ENCODE measurements at regions not wholly inside any gene's neighbourhood (a gene's known extent, or its start where the extent isn't known, plus 50 kb on each side); places are given as distances from the start of the nearest gene placed in this dataset.
"Not testable (repeated sequence)": the region's sequence is repeated elsewhere in the genome, so short reads cannot be mapped to it uniquely, and the experiment has no call there.

DNA sequence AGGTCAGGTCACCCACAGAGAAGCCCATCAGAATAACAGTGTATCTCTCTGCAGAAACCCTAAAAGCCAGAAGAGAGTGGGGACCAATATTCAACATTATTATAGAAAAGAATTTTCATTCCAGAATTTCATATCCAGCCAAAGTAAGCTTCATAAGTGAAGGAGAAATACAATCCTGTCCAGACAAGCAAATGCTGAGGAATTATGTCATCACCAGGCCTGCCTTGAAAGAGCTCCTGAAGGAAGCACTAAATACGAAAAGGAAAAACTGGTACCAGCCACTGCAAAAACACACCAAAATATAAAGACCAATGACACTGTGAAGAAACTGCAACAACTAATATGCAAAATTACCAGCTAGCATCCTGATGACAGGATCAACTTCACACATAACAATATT, 260.0 kb upstream of the KYNU start:
- DNase-seq = no peak

DNA sequence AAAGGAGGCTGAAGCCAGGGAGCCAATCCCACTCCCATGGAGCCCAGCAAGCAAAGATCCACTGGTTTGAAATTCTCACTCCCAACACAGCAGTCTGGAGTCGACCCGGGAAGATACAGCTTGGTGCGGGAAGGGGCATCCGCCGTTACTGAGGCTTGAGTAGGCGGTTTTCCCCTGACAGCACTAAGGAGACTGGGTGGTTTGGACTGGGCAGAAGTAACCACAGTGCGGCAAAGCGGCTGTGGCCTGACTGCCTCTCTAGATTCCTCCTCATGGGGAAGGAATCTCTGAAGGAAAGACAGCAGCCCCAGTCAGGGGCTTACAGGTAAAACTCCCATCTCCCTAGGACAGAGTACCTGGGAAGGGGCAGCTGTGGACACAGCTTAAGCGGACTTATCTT, 261.6 kb upstream of the KYNU start:
- DNase-seq = no peak

DNA sequence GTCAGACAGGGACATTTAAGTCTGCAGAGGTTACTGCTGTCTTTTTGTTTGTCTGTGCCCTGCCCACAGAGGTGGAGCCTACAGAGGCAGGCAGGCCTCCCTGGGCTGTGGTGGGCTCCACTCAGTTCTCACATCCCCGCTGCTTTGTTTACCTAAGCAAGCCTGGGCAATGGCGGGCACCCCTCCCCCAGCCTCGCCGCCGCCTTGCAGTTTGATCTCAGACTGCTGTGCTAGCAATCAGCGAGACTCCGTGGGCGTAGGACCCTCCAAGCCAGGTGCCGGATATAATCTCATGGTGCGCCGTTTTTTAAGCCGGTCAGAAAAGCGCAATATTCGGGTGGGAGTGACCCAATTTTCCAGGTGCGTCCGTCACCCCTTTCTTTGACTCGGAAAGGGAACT, 264.3 kb upstream of the KYNU start:
- not testable (repeated sequence) for DNase-seq

DNA sequence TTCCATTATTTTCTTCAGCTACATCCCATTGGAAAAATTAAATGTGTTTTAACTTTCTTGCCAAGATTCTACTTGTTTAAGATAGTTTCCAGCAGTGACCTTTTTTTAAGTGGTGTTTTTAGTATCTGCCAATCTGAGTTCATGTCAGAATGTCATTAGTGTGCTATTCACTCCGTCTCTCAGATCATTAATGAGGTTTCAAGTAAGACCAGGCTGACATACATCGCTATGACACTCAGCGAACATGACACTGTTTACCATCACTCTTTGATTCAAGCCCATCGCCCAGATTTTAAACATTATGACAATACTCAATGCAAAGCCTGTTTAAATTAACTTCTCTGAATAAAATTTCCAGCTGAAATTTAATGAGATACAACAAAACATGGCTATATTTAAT, 272.0 kb upstream of the KYNU start:
- DNase-seq = no peak

DNA sequence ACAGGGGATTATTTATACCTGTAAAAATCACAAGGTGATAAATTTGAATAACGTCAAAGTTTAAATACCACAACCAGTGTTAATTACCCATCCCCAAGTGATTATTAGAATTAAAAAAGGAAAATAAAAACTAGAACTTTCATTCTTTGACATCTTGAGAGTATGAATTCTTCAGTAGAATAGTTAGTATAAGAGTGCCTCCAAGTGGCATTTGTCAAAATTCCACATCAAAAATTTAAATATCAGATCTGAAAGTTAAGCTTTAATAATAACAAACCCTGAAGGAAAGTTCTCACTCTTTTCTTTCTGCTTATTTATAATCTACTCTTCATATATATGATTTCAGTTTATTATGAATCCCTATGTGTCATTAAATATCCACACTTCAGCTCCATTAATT, 273.7 kb upstream of the KYNU start:
- DNase-seq = no peak

DNA sequence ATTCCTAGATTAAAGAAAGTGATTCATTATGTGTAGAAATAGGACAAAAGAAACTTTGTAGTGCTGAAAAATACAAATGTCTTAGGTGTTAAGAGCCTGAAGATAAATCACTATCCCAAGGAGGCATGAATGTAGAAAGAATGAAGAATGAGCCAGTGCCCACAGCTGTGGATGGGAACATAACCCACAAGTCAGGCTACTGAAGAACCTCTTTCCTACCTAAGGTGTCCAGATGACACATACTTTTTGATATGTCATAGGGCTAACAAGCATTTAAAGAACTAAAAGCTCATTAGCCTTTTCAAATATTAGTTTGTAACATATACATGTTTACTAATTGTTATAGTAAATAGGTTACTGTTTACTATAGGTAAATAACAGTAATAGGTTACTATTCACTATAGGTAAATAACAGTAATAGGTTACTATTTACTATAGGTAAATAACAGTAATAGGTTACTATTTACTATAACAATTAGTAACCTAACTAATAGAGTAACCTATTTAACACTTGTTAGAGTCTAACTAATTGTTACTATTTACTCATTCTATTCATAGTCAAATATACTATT, 275.0 kb upstream of the KYNU start:
- DNase-seq = no peak

DNA sequence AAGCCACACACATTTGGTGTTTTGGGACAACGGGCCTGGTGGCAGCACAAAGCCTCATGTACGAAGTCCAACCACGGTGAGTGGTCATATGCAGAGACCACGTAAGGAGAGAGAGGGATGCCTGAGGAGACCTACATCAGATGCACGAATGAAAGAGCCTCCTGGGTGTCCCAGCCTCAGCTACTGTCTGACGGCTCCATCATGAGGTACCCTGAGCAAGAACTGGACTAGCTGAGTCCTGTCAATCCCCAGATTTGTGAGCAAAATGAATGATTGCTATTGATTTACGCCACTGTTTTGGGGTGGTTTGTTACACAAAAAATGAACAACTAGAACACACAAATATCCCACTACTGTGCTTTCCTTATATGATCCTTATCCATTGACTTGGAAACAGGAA, 275.7 kb upstream of the KYNU start:
- DNase-seq = no peak

DNA sequence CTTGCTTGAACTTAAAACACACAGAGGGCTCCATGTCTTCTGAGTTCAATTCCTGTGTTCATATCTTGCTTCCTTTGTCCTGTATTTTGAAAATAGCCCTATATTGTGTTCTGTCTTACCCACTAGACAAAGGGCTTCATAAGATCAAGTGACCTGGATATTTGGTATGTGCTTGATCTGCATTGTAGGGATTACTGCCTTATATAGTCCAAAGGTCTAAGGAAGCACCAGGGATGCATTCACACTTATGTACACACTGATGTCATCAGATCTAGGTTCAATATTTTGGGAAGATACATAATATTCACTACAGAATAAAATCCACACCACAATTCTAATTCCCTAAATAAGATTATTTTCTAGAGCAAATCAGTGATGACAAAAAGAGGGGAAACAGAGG, 278.0 kb upstream of the KYNU start:
- no peak for DNase-seq

DNA sequence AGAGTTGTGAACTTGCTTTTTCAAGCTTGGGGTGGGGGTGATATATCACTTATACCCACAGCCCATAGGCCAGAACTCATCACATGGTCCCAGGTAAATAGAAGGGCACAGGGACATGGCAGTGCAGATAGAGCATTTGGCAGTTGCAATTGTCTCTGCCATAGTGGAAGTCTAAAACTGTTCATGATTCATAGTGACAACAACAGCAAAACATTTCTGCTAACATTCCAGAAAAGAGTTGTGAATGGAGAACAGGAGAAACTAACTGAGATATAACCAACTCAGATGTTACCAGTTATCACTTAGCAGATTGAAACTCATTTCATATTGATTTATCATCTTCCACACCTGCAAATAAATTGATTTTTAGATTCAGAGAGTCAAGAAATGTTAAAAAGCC, 278.6 kb upstream of the KYNU start:
- DNase-seq = no peak

DNA sequence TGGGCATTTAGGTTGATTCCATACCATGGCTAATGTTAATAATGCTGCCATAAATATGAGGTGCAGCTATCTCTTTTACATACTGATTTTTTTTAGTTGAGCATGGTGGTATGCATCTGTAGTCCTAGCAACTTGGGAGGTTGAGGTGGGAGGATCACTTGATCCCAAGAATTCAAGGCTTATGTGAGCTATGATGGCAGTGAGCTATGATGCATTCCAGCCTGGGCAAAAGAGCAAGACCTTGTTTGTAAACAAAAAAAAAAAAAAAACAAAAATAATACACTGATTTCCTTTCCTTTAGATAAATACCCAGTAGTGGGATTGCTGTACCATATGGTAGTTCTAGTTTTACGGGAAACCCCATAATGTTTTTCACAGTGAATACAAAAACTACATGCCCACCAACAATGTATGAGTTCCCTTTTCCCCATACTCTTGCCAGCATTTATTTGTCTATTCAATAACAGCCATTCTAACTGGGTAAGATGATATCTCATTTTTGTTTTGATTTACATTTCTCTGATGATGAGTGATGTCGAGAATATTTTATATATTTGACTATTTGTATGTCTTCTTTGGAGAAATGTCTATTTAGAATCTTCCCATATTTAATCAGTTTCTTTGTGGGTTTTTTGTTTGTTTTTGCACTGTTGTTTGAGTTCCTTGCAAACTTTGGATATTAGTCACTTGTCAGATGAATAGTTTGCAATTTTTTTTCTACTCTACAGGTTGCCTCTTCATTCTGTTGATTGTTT, 281.0 kb upstream of the KYNU start:
- no peak for DNase-seq

DNA sequence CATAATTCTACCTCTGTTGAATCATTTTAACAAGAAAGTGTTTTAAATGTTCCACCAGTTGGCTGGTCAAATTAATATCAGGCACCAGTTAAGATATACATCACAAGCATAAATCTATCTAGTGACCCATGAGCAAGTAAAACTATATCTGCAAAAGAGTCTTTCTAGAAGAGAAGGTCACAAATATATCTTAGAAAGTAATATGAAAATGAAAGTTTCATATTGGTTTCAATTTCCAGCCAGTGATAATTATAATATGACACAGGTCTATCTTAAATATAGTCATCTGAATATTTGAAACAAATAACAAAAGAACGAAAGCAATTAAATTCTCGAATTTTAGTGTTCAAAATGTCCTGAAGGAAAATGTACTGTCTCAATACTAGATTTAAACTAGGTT, 282.5 kb upstream of the KYNU start:
- DNase-seq = no peak

DNA sequence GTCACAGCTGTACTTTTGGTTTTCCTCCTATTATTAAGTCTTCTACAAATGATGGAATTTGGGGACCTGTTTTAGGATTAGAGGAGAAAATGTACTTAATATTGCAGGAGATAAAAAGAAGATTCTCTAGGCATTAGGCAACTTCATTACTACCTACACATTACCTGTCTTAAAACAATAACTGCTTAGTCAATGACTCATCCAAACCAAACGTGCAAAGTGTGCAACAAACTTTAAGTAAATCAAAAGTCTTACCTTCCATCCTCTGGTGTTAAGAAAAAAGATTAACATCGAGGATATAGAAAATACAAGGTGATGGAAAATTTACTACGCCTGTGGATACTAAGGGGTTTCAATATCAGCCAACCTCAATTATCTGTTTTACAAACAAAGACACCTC, 285.3 kb upstream of the KYNU start:
- no peak for DNase-seq

DNA sequence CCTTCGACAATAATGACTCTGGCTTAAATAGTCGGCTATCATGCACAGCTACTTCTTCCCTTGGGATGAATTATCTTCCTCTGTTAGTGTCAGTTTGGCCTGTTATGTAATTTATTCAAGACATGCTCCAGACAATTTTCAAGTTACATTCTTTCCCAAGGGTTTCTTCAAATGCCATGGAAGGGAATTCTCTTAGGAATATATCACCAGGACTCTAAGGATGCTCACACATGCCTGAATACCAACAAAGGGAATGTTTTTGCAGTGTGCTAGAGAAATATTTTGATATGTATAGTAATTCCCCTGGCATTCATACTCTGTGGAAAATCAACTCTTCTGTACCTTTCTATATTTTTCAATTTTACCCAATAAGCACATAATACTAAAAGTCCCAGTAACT, 286.0 kb upstream of the KYNU start:
- no peak for DNase-seq

DNA sequence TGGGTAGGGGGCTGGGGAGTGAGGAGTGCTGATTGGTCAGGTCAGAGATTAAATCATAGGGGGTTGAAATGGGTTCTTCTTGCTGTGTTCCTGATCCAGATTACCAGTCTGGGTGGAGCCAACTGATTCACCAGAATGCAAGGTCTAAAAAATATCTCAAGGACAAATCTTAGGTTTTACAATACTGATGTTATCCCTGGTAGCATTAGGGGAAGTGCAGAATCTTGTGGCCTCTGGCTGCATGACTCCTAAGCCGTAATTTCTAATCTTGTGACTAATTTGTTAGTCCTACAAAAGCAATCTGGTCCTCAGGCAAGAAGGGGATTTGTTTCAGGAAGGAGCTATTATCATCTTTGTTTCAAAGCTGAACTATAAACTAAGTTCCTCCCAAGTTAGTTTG, 289.2 kb upstream of the KYNU start:
- peak; percentile 62 for DNase-seq

DNA sequence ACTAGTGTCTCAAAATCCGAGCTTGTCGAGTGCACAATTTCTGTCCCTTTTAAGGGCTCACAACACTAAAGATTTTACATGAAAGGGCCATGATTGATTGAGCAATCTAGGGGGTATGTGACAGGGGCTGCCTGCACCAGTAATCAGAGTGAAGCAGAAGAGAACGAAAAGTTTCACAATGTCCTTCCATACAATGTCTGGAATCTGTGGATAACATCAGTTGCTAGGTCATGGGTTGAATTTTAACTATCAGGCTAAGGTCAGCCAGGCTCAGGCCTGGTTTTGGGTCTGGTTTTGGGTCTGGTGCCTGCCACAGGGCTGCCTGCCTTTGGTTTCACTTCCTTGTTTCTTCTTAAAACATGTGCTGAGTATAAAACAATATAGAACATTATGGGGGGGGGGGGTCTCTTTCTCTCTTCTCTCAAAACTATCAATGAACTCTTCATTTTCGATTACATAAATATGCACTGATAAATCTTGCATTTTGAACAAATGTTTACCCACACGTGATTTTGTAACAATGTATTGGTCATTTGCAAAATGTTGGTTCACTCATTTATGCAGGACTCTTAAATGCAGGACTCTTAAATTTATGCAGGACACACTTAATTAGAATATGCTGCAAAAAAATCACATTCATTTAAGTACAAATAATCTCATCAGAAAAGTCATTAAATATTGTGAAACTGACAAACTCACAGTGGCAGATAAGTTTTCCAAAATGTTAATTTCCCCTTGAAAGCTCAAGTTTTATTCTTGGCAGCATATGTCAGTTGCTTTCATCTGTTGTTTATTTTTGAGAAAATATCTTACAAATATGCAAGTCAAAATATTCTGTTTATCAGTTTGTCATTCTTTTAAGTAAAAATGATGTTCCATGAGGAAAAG, 290.5 kb upstream of the KYNU start:
- peak; percentile 82 for DNase-seq

DNA sequence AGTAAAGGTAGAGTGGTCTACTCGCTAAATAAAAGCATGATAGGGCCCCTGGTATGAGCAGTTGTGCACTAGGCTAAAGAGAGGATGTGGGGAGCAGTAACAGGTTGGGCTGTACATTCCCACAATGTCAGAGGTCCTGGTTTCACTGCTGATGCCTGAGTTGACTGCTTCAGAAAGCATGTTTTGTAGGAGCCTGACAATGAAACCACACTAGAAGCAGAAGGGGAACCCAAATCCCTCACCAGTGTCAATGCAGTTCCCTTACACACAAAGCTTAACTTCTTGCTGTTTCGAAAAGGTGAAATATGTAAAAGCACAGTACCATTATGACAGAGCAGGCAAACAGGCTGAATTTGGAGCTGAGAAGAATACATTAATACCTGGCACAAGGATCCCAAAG, 291.7 kb upstream of the KYNU start:
- DNase-seq = peak; percentile 59

DNA sequence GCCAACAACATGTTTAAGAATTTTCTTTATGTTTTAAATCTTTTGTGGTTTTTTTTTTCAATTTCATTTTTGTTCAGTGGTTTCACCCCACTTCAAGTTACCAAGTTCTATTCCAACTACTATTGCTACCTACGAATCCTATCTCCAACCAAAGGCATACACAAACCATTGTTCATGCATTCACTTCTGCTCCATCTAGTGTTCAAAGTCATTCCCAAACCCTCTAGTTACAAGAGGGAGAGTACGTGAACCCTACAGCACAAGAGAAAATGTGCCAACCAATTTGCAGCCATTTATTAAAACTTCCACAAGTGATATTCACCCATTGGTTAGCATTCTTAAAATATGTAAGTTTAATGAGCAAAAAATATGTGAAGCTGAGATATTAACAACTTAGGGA, 295.1 kb upstream of the KYNU start:
- no peak for DNase-seq

DNA sequence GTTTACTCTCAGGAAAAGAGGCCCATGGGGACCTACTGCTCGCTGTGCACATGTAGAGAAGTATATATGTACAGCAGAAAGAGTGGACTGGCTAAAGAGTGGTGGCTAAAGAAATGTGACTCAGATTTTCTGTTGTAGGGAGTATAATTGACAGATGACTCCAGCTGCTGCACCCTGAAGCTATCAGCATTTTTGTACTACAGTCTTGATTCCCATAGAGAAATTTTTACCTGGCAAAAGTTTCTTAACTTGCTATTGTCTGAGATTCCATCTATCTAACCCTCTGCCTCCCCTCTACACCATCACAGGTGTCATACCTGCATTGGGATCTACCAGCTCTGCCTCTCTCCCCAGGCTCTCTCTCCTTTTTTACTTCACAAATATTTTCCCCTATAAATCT, 296.0 kb upstream of the KYNU start:
- DNase-seq = no peak

DNA sequence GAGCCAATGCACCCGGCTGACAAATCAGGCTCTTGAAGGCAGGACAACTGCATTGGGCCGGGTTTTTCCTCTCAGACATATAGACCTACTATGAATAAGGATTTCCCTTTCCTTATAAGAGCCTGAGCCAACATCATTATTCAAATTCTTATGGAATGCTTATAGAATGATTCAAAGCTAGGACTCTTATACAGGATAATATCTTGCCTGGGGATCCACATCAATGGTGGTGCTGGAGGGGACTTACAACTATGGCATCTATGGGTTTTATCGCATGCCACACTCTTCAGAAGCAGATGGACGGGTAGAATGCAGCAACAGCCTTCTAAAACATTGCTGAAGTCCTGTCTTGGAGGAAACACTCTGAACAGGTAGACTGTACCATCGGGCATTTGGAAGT, 296.8 kb upstream of the KYNU start:
- no peak for DNase-seq

DNA sequence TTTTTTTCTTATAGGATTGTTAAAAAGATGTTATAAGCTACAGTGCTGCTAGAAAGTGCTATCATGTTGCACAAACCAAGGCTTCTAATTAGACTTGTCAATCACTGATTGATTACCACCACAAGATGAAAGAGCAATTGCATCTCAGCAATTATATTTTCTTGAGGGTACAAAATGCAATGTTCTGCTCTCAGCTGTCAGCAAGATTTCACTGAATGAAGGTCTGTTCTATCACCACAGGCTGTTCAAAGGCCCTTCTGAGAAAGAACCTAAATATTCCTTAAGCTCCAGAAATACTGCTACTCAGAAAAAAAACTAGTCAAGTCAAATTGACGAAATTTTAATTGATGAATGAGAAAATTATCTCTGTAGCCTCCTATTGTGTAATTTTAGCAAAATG, 301.9 kb upstream of the KYNU start:
- no peak for DNase-seq

DNA sequence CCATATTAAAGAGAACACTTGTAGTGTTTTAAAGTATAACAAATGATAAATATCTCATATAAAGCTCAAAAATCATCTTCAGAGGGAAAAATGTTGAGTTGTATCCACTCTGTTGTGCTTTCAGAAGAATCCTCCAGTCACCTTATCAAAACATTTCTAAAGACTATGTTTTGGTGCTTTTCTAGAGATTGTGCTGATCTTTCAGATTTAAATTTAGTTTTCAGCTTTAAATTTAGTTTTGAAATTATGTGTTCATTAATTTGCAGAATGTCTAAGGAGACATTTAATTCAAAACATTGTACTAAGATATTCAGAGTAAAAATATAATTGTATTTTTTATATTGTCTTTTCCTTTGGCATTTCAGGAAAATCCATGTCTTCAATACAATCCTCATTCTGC, 303.1 kb upstream of the KYNU start:
- DNase-seq = no peak

DNA sequence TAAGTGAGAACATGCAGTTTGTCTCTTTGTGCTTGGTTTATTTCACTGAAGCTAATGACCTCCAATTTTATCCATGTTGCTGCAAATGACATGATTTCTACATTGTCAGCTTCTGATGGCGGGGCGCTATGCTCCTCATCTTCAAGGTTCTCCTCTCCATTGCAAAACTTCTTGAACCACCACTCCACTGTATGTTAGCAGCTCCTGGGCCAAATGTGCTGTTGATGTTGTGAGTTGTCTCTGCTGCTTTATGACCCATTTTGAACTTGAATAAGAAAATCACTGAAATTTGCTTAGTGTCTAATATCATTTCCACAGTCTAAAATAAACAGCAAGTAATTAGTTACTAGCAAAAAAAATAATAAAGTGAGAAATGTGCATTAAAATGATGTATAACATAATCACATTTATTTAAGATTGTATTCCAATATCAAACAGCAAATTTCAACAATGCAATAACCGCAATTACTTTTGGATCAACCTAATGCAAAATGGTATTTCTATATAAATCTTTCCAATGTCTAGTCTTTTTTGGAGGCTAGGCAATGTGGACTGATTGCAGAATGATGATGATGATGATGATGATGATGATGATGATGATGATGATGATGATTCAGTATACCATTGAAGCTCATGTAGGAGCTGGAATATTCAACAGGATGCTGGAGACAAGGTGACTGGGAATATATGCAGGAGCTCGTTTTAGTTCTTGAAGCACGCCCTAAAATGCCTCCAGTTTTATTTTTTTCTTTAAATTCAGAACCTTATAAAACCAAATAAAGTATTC, 304.9 kb upstream of the KYNU start:
- DNase-seq = no peak

DNA sequence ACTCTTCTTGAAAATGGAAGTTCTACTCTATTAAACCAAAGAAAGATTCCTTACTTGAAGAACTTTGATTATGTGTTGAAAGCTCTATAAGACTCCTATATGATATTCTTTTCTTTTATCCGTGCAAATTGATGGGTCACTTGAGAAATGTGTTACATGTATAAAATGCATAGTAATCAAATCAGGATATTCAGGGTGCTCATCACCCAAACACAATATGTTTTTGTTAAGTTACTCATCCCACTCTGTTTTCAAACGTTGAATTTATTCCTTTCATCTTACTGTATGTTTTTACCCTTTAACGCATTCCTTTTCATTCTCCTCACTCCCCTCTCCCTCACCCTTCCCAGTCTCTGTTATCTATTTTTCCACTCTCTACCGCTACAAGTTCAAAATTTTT, 305.5 kb upstream of the KYNU start:
- no peak for DNase-seq
